Activated T-cell treated with anti-CD3 and anti-CD28 coated beads for 24 hours (primary cell): ENCODE measurements at regions not wholly inside any gene's neighbourhood (a gene's known extent, or its start where the extent isn't known, plus 50 kb on each side); places are given as distances from the start of the nearest gene placed in this dataset.

Experiments used
- DNase-seq: peaks from one replicate; pipeline ENCODE4 v3.0.0-alpha.2; 2020; ENCODE audit warnings: low read depth

DNA sequence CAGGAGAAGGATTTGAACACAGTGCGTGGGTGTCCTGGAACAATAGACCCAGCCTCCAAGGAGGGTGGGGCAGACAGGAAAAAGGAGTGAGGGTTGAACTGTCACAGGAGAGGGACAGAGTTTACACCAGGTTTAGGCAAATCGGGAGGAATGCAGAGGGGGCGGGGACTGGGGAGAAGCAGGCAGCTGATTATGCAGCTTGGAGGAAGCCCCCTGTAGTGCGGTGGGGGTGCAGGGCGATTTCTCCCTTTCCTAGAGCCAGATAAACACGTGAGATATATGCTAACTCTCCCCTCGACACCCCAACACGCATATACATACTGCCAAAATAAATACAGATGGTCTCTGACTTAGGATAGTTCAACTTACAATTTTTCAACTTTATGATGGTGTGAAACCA lies 108.6 kb upstream of the PRR20G start:
- DNase-seq: no peak

DNA sequence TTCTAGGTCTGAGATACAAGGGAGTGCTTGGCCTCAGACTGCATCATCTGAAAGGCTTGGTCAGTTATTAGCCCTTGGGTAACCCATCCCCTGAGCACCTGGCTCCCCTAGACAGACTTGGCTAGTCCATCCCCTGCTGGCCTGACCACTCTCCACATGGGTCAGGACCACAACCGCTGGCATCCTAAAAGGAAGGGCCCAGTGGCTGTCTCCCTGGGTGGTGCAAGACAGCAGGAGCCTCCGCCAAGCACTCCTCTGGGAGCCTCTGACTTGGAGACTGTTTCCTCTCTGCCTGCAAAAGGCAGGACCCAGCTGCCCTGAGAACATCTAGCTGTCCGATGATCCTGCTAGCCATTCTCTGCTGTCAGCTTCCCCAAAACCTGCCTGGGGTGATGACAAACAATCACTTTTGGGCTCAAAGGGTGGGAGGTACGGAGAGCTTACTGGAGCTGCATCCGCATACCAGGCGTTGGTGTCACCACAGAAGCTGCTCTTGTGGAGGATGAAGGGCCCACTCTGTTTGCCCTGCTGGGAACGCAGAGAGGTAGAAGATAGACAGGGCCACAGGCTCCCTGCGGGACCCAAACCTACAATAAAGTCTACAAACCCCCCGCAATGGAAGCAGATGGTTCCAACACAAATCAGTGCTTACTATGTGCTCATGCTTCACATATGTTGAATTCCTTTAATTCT lies 108.0 kb upstream of the PRR20G start:
- DNase-seq: no peak

DNA sequence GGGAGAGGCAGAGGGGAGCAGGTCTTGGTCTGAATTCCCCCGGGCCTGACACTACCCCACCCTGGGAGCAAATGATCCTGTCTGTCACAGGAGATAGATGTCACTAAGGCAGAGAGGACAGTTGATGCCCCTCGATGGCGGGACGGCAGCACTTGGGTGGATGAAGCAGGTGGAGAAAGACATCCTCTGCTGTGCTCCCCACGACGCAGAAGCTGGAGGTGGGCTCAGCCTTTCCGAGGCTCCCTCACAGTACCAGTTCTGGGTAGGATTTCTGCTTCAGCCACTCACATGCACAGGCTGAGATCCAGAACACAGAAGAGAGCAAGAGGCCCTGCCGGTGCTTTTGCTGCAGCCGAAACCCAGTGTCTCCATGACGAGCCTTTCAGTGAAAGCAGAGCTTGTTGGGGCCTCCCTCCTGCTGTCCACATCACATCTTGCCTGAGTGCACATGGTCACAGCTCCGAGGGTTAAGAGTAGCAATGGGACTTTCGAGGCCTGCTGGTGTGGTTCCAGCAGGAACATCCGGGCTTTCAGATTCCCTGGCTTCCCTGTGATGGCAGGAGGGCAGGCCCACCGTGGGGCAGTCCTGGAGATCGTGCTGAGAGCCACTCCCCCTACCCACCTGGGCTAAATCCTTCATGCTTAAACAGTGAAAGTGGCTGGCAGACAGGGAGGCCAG lies 107.3 kb upstream of the PRR20G start:
- DNase-seq: no peak

DNA sequence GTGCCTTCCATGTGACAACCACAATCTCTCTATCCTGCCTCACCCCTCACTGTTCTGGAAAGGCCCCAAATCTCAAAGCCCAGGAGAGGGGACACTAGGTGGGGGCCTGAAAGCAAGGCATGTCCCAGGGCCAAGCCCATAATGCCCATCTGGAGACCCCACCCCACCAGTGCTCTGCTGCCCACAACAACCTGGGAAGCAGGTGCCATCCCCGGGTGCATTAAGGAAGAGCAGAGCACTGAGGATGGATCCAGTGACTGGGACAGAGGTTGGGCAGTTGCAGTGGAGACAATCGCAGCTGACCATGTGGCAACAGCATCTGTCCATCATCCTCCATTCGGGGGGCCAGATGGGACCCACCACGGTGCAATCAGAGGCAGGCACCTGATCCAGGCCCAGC lies 106.2 kb upstream of the PRR20G start:
- DNase-seq: no peak

DNA sequence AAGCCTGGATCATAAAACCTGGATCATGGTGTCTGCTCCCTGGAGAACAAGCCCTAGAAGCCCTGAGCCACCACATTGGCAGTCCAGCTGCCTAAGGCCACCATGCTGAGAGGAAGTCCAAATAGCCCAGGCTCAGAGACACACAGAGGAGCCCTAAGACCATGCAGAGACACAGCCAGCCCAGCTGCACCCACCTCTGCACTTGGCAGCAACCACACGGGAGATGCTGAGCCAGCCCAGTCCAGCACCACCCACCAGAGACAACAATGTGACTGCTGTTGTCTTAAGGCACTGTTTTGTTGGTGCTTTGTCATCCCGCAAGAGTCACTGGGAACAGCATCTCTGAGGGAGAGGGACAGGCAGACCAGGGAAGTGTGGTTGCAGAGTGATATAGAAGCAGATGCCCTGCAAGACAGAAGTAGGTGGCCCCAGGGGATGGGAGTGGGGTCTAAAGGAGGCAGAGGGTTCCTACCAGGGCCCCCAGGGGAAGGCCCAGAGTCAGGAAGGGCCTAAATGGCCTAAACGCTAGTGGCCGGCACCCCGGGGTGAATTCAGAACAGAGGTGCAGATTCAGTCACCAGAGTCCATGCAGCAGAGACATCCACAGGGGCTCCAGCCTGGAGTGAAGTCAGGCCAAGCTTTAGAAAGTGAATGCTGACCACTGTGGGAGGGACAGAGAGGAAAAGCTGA lies 105.4 kb upstream of the PRR20G start:
- DNase-seq: no peak

DNA sequence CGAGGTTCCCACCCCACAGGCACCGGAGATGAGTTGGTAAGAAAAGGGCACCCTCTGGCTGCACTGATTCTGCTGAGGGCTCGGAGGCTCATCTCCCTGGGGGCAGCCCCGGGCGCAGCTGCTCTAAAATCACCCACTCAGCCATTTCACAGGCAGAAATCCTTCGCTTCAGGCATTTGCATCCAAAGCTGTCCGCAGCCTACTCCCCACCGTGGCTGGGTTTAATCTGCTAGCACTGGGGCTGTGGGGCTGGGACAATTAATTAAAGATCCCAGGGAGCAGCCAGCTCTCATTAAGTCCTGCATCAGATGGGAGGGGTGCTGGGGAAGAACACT lies 104.3 kb upstream of the PRR20G start:
- no peak for DNase-seq

DNA sequence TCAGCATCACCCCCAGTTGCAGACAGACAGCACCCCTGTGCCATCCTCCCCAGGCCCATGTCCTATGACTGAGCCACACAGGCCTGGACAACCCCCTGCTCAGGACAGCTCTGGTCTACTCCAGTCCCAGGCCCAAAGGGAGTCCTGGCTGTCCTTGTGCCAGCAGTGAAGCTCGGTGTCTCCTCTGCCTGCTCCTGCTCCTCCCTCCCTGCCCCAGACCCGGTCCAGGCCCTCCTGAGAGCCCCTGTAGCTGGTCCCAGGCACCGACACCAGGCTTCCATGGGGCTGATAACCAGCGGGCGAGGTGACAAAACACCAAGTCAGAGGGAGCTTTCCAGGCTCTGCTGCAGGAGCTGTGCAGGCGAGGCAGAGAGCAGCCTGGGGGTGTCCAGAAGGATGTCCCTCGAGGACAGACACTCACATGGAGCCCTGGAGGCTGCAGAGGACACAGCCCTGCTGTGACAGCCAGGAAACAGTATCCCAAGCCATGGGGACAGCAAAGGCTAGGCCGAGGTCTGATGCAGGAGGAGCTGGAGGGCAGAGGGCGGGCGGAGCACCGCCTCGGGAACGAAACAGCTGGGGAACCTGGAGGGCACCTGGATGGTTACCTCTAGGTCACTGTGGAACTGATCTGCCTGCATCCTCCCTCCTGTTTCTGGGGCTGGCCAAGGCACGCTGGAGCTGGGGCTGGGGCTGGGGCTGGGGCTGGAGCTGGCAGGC lies 103.8 kb upstream of the PRR20G start:
- no peak for DNase-seq

DNA sequence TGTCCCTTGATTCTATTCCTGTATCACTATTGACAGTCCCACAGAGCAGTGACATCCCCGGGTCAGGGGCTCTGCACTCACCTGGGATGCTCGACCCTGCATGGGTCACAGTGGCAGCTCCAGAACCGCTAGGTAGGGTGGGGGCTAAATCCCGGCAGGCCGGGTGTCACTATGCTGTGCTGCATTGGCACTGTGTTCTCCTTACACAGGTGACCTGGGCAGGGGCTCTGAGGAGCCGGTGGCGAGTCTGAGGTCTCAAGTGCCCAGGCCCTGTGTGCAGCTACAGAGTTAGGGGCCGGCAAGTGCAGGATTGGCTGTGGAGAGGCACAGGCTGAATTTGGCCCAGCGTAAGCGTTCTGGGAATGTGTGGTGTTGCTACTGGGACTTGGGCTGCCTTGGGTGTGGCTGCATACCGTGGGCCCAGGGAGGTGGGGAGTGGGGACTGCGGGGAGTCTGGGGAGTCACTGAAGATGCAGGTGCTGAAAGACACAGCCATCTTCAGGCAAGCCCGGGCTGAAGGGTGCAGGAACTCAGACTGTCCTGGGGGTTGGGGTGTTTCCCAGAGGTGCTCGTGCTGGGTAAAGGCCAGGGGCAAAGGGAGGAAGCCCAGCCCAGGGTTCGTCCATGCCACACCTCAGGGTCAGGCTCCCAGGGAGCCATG lies 102.6 kb upstream of the PRR20G start:
- no peak for DNase-seq

DNA sequence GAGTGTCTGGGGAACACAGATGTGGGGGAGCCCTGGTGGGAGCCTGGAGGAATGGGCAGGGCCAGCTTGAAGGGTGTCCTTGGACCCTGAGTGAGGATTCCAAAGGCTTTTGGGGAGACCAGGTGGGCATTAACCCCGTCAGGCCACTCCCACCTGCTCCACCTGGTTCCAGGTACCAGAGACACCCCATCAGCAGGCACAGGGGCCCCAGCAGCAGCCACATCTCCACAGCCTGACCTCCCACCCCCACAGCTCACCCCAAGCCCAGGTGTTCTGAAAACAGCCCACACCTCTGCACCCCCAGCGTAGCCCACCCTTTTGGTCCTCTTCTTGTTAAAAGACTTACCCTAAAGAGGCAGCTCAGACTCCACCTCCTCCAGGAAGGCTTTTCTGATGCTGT lies 102.1 kb upstream of the PRR20G start:
- no peak for DNase-seq

DNA sequence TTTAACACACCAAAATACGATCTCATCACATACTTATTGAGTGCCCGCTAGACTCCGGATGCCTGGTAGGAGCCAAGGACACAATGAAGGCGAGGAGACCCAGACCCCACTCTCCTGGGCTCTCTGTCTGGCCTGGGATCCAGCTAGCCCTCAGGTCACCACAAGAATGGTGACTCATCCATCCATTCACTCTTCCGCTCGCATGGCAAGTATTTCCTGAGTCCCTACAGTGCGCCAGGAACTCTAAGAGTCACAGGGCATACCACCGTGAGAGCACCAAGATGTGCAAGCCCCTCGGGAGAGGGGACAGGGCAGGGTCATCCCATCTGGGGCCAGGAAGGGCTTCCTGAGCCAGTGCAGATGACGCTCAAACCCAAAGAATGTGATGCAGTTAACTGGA lies 101.6 kb upstream of the PRR20G start:
- no peak for DNase-seq

DNA sequence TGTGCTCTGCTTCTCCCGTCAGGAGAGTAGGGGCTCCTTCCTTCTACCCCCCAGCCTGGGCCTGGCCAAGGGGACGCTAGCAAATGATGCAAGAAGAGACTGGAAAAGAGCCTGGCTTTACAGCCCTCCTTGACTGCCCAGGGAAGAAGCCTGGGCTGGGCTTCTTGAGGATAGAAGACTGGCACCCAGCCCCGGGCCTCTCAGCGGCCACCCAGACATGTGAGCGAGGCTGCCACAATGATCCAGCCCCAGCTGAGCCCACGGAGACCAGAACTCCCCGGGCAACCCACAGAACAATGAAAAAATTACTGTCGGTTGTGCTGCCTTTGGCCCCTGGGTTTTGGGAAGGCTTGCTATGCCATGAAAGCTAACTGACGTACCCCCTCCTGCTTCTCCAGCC lies 100.6 kb upstream of the PRR20G start:
- no peak for DNase-seq

DNA sequence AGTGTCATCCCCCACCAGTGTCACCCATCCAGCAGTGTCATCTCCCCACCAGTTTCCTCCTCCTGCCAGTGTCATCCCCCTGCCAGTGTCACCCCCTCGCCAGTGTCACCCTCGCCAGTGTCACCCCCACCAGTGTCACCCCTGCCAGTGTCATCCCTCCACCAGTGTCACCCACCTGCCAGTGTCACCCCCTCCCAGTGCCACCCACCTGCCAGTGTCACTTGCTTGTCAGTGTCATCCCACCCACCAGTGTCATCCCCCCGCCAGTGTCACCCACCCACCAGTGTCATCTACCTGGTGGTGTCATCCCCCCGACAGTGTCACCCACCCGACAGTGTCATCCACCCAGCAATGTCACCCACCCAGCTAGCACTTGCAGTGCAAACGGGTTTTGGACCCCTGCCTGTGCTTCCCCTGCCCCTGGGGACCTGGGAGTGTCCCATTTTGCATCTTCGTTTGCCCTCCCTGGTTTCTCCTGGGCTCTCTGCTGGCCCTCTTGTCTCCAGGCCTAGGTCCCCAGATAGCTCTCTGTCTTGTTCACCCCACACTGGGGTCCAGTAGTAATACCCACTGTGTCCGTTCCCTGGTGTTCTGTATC lies 99.8 kb upstream of the PRR20G start:
- no peak for DNase-seq

DNA sequence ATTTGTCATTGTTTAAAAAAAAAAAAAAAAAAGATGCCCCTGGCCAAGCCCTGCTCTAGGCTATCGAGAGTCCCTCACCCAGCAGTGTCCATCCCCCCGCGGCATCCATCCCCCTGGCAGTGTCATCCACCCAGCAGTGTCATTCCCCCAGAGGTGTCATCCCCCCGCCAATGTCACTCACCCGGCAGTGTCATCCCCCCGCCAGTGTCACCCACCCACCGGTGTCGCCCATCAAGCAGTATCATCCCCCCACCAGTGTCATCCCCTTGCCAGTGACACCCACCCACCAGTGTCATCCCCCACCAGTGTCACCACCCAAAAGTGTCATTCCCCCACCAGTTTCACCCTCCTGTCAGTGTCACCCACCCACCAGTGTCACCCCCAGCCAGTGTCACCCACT lies 99.3 kb upstream of the PRR20G start:
- no peak for DNase-seq

DNA sequence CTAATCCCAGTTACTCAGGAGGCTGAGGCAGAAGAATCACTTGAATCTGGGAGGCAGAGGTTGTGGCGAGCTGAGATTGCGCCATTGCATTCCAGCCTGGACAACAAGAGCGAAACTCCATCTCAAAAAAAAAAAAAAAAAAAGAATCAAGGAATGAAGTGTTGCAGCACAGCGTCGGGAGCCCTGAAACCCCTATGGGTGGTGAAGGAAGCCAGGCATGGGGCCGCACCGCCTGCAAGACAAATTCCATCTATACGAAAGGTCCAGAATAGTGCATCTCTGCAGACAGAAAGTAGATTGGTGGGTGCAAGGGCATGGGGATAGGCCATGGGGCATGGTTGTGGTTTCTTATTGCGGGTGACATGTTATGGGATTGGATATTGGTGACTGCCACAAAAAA lies 98.6 kb upstream of the PRR20G start:
- DNase-seq: no peak

DNA sequence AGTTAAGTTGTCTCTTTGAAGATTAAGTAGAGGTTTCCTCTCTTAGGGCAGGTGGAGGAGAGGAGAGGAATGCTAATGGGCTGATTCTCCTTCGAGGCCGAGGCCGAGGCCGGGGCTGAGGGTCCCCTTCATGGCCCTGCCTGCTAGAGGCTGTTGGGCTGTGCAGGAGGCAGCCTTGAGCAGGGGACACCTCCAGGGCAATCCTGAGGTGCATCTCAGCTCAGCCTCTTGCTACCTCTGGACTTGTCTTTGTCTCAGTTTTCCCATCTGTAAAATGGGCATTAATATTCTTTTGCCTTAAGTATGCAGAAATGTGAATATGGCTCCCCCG lies 97.7 kb upstream of the PRR20G start:
- DNase-seq: no peak

DNA sequence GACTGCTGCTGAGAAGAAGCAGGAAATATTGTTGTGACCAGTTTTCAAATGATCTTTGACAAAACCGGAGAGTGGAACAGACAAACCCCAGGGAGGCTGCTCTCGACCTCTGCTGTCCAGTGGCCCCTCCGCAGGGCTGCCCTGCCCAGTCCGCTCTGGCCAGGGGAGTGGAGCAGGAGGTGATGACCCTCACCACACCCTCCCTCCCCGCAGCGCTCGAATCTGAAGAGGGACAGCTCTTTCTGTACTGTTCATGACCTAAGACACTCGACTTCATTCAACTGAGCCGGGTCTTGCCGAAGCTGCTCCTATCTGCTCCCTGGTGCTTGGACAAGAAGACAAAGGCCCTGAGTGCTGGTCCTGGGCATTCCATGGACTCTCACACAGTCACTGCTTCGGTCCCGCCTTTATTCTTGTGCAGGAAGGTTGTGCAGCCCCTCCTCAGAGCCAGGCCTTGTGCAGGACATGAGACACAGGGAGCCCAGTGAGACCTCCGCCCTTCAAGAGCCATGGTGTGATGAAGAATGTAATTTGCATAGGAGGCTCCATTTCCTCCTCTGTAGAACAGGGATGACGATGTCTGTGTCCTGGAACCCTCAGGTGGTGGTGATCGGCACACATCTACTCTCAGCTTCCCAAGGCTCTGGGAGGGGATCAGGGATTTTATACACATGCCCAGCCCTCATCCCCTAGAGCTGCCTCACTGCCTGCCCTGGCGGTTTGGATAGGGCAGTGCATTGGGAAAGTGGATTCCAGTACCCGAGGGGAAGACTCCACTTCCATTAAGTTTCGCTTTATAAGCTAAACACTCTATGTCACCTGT lies 97.1 kb upstream of the PRR20G start:
- no peak for DNase-seq

DNA sequence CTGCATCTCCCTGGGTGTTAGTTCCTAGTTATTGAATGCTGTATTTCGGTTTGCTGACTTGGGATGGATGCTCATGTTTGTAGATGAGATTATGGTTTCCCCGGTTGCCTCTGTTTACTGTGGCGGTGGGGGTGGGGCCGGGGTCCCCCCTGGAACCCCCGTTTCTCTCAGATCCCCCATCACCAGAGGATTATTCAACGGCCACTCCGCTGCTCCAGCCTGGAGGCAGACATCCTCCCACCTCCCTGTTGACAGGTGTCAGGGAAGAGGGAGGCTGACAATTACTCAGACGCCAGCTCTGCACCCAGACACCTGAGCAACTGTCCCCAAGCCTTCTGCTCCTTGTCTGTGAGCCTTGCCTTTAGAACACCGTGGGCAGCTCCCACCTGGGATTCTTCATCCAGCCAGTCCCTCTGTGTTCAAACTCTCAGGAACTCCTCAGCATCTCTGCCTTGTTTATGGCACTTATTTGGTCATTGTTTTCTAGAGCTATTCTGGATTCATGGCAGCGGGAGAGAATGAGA lies 95.9 kb upstream of the PRR20G start:
- no peak for DNase-seq

DNA sequence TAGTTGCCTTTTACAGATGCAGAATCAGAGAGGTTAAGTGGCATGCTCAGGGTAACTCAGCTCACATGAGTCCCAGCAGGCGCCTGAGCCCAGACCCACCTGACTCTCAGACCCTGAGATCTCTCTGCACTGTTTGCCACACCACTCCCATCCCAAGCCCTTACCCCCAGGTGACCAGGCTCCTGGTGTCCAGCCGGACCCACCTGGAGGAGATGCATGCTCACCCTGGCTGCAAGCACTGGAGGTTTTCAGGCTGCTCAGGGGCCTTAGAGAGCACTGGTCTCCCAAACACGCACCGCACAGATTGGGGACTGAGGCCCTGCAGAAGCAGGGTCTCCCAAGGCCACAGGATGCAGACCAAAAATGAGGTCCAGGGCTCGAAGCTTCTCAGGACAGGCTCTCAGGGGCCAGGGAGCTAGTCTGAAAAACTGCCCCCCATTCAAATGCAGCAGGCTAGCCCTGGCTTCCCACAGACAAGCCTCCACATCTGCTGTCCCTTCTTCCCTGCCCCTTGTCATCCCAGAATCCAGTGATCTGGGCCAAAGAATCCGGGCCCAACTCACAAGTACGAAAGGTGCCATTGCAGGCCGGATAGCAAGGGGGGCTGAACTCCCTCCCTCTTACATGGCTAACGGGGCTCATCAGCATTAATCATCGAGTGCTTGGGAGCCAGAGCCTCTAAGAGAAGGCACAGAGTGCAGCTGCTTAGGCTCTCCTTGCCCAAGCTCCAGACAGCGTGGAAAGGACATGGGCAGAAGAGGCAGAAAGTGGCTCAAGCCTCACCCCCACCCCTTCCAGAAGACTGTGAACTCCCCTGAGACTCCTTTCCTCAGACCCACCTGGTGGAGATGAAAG lies 90.2 kb upstream of the PRR20G start:
- DNase-seq: no peak

DNA sequence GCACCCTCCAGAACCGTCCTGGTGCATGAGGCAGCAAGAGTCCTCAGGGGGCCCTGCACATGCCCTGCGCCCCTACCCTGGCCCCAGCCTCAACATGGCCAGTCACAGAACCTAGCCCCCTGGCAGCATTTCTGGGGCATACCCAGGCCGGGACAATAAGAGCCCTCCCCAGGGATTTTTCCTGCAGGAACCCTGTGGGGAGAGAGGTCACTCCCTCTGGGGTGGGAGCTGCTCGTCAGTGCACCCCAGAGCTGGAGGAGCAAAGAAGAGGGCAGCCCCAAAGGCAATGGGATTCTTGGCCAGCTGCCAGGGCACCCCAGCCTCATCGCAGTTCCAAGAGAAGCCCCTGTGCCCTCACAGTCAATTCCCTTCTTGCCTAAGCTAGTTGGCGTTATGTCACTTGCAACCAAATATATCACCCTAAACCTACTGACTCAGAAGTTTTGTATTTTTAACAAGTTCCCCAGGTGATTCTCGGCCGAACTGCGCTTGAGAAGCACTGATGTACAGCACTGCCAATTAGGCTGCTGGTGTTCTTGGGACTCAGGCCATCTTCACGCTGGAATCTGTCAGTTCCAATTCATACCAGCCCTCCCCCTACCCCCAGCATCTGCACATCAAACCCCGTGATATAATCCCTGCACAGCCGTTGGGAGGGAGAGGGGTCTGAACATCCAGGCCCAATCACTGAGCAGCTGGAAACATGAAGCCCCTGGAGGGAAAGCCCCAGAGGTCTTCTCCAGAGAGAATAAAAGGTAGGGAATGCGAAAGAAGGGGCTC lies 87.5 kb upstream of the PRR20G start:
- no peak for DNase-seq
